ENCODE measurements at regions not wholly inside any gene's neighbourhood (a gene's known extent, or its start where the extent isn't known, plus 50 kb on each side); places are given as distances from the start of the nearest gene placed in this dataset.

DNA sequence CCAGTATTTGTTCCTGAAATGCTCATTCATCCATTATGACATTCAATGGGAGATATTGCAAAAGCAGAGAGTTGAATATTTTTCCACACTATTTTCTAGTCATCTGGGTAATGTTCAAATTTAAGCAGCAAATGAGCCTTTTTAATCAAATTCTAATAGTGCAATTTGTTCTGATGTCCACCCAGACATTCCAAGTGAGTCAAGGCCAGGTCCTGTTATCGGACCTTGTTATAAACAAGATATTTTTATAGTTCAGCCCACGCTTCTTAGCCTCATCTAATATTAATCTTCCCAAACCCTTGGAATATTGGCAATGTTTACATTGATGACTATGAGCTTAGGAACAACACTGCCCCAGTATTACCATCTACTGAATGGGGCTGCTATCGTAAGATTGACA lies 500.1 kb upstream of the PHF14 start:
- no peaks in the 10 kb centered on the region for H3K9me3 Mint-ChIP-seq
- Histone ChIP-seq H4K91ac (ENCODE audit: insufficient read length, low read depth, low read length) (no peak overlapping the region), H3K27ac (ENCODE audit: insufficient read length, low read depth, low read length) (no peak overlapping the region), H3K14ac (ENCODE audit: insufficient read depth, low read length) (no peak overlapping the region), H3K4ac (ENCODE audit: low read depth, low read length) (no peak overlapping the region), H4K5ac (ENCODE audit: insufficient read length, low read depth, low read length) (no peak overlapping the region), H2BK120ac (ENCODE audit: low read depth, low read length, poor library complexity, severe bottlenecking) (no peak overlapping the region), H2AK5ac (ENCODE audit: insufficient read length, low read length) (no peak overlapping the region), H3K27me3 (ENCODE audit: insufficient read depth, low read length) (no peaks in the 10 kb centered on the region), H2BK5ac (ENCODE audit: insufficient read length, low read length) (no peak overlapping the region), H3K4me1 (ENCODE audit: insufficient read depth, low read length) (no peaks in the 10 kb centered on the region), H4K20me1 (ENCODE audit: control insufficient read depth, insufficient read depth, insufficient read length) (no peaks in the 10 kb centered on the region), H3T11ph (ENCODE audit: low read length) (no peak overlapping the region), H2AFZ (ENCODE audit: low read length) (no peak overlapping the region), H2BK15ac (ENCODE audit: low read depth, low read length) (no peak overlapping the region), H3K18ac (ENCODE audit: insufficient read length, low read depth, low read length) (no peak overlapping the region), H3K56ac (ENCODE audit: insufficient read length, low read depth, low read length) (no peak overlapping the region), H3K79me2 (ENCODE audit: insufficient read depth, low read length) (no peaks in the 10 kb centered on the region), H2BK12ac (ENCODE audit: insufficient read length, low read depth, low read length) (no peak overlapping the region), H3K9me3 (ENCODE audit: control insufficient read depth, low read depth, low read length) (no peaks in the 10 kb centered on the region), H4K8ac (replicated peaks; ENCODE audit: insufficient read length, low read depth, low read length) (no peak overlapping the region), H3K23ac (ENCODE audit: insufficient read length, low read depth, low read length) (no peak overlapping the region), H3K9ac (ENCODE audit: extremely low read depth, insufficient read length, low read length) (no peak overlapping the region), H3K79me1 (ENCODE audit: insufficient read depth, low read depth, low read length, poor library complexity, severe bottlenecking) (no peaks in the 10 kb centered on the region), H3K4me2 (ENCODE audit: insufficient read depth, insufficient read length, low read length) (no peak overlapping the region), H3K23me2 (ENCODE audit: insufficient read length, low read depth, low read length, poor library complexity, severe bottlenecking) (no peaks in the 10 kb centered on the region), H2BK20ac (ENCODE audit: low read depth, low read length, poor library complexity, severe bottlenecking) (no peak overlapping the region)
- H3K36me3 Mint-ChIP-seq (ENCODE audit: insufficient read depth in 1 of 3, low read depth in 3 of 3) = no peaks in the 10 kb centered on the region
- no CpG with 5 or more reads among the region's 3 CpGs for WGBS (ENCODE audit: extremely low coverage, insufficient read length, low lambda C conversion rate)
- no peak for DNase-seq
- H3K27ac Mint-ChIP-seq = no peak overlapping the region
- H3K4me3 Mint-ChIP-seq = no peak overlapping the region
- TF ChIP-seq, protein P1, sequence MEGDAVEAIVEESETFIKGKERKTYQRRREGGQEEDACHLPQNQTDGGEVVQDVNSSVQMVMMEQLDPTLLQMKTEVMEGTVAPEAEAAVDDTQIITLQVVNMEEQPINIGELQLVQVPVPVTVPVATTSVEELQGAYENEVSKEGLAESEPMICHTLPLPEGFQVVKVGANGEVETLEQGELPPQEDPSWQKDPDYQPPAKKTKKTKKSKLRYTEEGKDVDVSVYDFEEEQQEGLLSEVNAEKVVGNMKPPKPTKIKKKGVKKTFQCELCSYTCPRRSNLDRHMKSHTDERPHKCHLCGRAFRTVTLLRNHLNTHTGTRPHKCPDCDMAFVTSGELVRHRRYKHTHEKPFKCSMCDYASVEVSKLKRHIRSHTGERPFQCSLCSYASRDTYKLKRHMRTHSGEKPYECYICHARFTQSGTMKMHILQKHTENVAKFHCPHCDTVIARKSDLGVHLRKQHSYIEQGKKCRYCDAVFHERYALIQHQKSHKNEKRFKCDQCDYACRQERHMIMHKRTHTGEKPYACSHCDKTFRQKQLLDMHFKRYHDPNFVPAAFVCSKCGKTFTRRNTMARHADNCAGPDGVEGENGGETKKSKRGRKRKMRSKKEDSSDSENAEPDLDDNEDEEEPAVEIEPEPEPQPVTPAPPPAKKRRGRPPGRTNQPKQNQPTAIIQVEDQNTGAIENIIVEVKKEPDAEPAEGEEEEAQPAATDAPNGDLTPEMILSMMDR (conservative IDR thresholded peaks at IDR 0.05) = no peak
- no peaks in the 10 kb centered on the region for H3K4me1 Mint-ChIP-seq
- no peaks in the 10 kb centered on the region for H3K27me3 Mint-ChIP-seq (ENCODE audit: low read depth)

Measured in H9 (cell line).